ENCODE measurements at regions not wholly inside any gene's neighbourhood (a gene's known extent, or its start where the extent isn't known, plus 50 kb on each side); places are given as distances from the start of the nearest gene placed in this dataset.

DNA sequence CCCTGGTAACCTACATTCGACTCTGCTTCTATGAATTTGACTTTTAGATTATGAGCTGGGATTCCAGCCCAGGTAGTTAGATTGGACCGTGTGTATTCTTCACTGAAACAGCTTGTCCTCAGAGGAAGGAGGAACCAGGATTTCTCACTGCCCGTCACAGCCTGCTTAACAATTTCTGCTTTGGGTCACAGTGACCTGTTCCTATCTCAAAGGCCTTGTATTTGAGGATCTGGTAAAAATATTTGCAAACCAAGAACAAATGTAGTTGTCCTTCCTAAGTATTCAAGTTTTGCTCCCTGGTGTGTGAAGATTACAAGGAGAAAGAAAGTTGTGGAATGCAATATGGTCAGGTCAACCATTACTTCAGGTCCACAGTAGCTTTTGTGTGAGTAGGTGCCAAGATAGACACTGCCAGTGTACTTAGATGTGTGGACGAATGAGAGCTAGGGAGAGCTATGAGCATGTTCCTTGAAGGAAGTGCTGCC, 55.1 kb downstream of the KIF4B start:
- Mint-ChIP-seq H3K4me3 (no peak overlapping the region), H3K27ac (no peak overlapping the region), H3K27me3 (ENCODE audit: low read depth) (no peaks in the 10 kb centered on the region), H3K9me3 (peaks cover 6% of the 10 kb centered on the region), H3K4me1 (no peaks in the 10 kb centered on the region), H3K36me3 (0 out of 2 replicates have a peak, but pooled peaks cover 5% of the 10 kb centered on the region)
- DNase-seq (ENCODE audit: low spot score) = no peak
- TF ChIP-seq, protein P1, sequence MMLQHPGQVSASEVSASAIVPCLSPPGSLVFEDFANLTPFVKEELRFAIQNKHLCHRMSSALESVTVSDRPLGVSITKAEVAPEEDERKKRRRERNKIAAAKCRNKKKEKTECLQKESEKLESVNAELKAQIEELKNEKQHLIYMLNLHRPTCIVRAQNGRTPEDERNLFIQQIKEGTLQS (CRISPR knock-in tag; conservative IDR thresholded peaks at IDR 0.05) = no peak
- no peak for TF ChIP-seq GABPB1 (CRISPR knock-in tag; IDR thresholded peaks at IDR 0.05)
- no peak for TF ChIP-seq TEAD4 (CRISPR knock-in tag; IDR thresholded peaks at IDR 0.05)
- TF ChIP-seq ZNF219 (CRISPR knock-in tag; IDR thresholded peaks at IDR 0.05; ENCODE audit: borderline replicate concordance) = no peak
- TF ChIP-seq, protein P2, sequence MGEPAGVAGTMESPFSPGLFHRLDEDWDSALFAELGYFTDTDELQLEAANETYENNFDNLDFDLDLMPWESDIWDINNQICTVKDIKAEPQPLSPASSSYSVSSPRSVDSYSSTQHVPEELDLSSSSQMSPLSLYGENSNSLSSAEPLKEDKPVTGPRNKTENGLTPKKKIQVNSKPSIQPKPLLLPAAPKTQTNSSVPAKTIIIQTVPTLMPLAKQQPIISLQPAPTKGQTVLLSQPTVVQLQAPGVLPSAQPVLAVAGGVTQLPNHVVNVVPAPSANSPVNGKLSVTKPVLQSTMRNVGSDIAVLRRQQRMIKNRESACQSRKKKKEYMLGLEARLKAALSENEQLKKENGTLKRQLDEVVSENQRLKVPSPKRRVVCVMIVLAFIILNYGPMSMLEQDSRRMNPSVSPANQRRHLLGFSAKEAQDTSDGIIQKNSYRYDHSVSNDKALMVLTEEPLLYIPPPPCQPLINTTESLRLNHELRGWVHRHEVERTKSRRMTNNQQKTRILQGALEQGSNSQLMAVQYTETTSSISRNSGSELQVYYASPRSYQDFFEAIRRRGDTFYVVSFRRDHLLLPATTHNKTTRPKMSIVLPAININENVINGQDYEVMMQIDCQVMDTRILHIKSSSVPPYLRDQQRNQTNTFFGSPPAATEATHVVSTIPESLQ (CRISPR knock-in tag; IDR thresholded peaks at IDR 0.05) = no peak
- no peak for TF ChIP-seq KAT7 (CRISPR knock-in tag; IDR thresholded peaks at IDR 0.05; ENCODE audit: borderline replicate concordance)
- no peak for TF ChIP-seq ZNF425 (CRISPR knock-in tag; conservative IDR thresholded peaks at IDR 0.05)
- no peak for TF ChIP-seq MAX (CRISPR knock-in tag; IDR thresholded peaks at IDR 0.05)
- ChIA-PET CTCF (no interaction called here), POLR2A (no interaction called here)
- ATAC-seq = no peak

- Mint-ChIP-seq H3K4me3 (no peak overlapping the region), H3K4me1 (no peaks in the 10 kb centered on the region), H3K9me3 (peaks cover 9% of the 10 kb centered on the region), H3K27ac (no peak overlapping the region), H3K27me3 (ENCODE audit: low read depth) (no peaks in the 10 kb centered on the region), H3K36me3 (0 out of 2 replicates have a peak, but pooled peaks cover 5% of the 10 kb centered on the region)
- DNase-seq (ENCODE audit: low spot score) (no peak), ATAC-seq (no peak)
- ChIA-PET POLR2A (no interaction called here), CTCF (no interaction called here)
- TF ChIP-seq TEAD1 (CRISPR knock-in tag; IDR thresholded peaks at IDR 0.05) = no peak
- no peak for TF ChIP-seq ZNF396 (CRISPR knock-in tag; IDR thresholded peaks at IDR 0.05; ENCODE audit: borderline replicate concordance)
- TF ChIP-seq RELA (CRISPR knock-in tag; IDR thresholded peaks at IDR 0.05; ENCODE audit: borderline replicate concordance) = no peak
- no peak for TF ChIP-seq ZNF281 (CRISPR knock-in tag; IDR thresholded peaks at IDR 0.05)
These were observed 56.4 kb downstream of the KIF4B start for GRCh38 chr5:155069961-155070360.

DNA sequence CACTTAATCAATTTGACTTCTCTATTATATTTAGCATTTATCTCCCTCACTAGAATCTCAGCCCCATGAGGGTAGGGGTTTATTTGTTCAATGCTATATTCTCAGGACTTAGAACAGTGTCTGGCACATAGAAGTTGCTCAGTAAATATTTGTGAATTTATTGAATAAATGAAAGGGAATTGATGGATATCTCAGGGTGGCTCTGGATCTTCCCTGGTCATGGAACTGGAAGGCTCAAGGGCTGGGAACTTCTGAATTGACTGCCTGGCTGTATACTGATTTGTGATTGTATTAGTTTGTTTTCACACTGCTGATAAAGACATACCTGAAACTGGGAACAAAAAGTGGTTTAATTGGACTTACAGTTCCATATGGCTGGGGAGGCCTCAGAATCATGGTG, 57.2 kb downstream of the KIF4B start:
- ChIA-PET POLR2A (no interaction called here), CTCF (no interaction called here)
- no peaks in the 10 kb centered on the region for H3K27me3 Mint-ChIP-seq (ENCODE audit: low read depth)
- no peaks in the 10 kb centered on the region for H3K4me1 Mint-ChIP-seq
- no peak for ATAC-seq
- H3K4me3 Mint-ChIP-seq = no peak overlapping the region
- H3K27ac Mint-ChIP-seq = no peak overlapping the region
- DNase-seq (ENCODE audit: low spot score) = no peak
- peaks cover 9% of the 10 kb centered on the region for H3K9me3 Mint-ChIP-seq
- H3K36me3 Mint-ChIP-seq = 0 out of 2 replicates have a peak, but pooled peaks cover 5% of the 10 kb centered on the region
- no peak for TF ChIP-seq ZNF232 (CRISPR knock-in tag; IDR thresholded peaks at IDR 0.05)
